Liver (tissue), 3 donors: ENCODE measurements at regions not wholly inside any gene's neighbourhood (a gene's known extent, or its start where the extent isn't known, plus 50 kb on each side); places are given as distances from the start of the nearest gene placed in this dataset.

ENCODE experiments used
- CTCF ChIP-seq: fragments of 150-350 bp; IDR thresholded peaks from 2 replicates; pipeline ENCODE4 v1.5.1; 2017; ENCODE audit warnings: improper control_type of control experiment, low read depth, low read length; ENCODE audit not compliant: missing input control
- JUND ChIP-seq, 2 donors: IDR thresholded peaks; 2 replicates each; pipeline ENCODE4 v1.6.1; 2016; ENCODE audit warnings: antibody characterized with exemption in 2 of 2
- MAX ChIP-seq: IDR thresholded peaks from 2 replicates; pipeline ENCODE4 v1.6.1; 2016; ENCODE audit warnings: antibody characterized with exemption
- RAD21 ChIP-seq, 2 donors: IDR thresholded peaks; 2 replicates each; pipeline ENCODE4 v1.6.1; 2016; ENCODE audit warnings: antibody characterized with exemption in 2 of 2, mild to moderate bottlenecking in 2 of 2
- SP1 ChIP-seq: IDR thresholded peaks from 2 replicates; pipeline ENCODE4 v1.6.1; 2018; ENCODE audit warnings: antibody characterized with exemption, mild to moderate bottlenecking
- donor health status: healthy.
- donor health status: healthy.

DNA sequence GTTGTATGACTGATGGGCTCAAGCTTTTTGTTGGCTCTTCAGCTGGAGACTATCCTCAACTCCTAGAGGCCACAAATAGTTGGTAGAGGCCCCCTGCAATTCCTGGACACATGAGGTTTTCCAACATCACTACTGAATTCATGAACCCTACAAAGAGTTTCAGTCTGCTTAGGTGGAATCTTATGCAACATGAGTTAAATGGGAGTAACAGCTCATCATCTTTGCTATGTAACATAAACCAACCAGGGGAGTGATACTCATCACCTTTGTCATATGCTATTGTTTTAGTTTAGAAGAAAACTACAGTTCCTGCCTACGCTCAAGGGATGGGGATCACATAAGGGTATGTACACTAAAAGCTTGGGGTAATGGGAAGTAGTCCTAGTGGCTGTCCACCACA is 729.4 kb downstream of the SORCS1 start:
- TF ChIP-seq CTCF (no peak), MAX (no peak), JUND (IDR thresholded peaks at IDR 0.05) (no peak), SP1 (no peak), RAD21 (IDR thresholded peaks at IDR 0.05) (no peak)
